HCT116 (cell line): ENCODE measurements at regions not wholly inside any gene's neighbourhood (a gene's known extent, or its start where the extent isn't known, plus 50 kb on each side); places are given as distances from the start of the nearest gene placed in this dataset.

Experiments used
- ATAC-seq: fragments of 200-7000 bp; cut with Tn5 transposase; 2 replicates; pipeline ENCODE4 v1.9.1; 2020; ENCODE audit warnings: mild to moderate bottlenecking, moderate library complexity
- BruUV-seq: library from RNA; stranded (reverse); fragments of 400-500 nt; replicated peaks from 2 replicates; lab custom pipeline; 2021; lab: Mats Ljungman, UMichigan
- CTCF ChIA-PET: fragments of 300-600 bp; sonication (Branson Sonifier 250); formaldehyde crosslinking; loops from one replicate; lab custom pipeline; 2021; ENCODE audit warnings: antibody characterized with exemption; lab: Charles Lee
- POLR2A ChIA-PET: fragments of 300-600, 350-600 bp; sonication (Branson Sonifier 250); formaldehyde crosslinking; loops from one replicate; lab custom pipeline; 2021; ENCODE audit warnings: antibody characterized with exemption; lab: Charles Lee
- RAD21 ChIA-PET, 2 experiments: fragments of 300-600 bp; sonication (Branson Sonifier 250); formaldehyde crosslinking; loops; one replicate each; lab custom pipeline; 2023; ENCODE audit warnings: low total read pairs in 2 of 2; ENCODE audit not compliant: uncharacterized antibody in 2 of 2, unreplicated experiment in 2 of 2, low non-redundant PET in 1 of 2; lab: Charles Lee
- DNase-seq: peaks from one replicate; pipeline ENCODE4 v3.0.0-alpha.2; 2010; ENCODE audit warnings: low read depth, low spot score
- H2AFZ ChIP-seq: fragments of 200-600 bp; shearing (Covaris generic), sonication (generic); 2 replicates; pipeline ENCODE4 v1.6.1; 2017; ENCODE audit warnings: low read depth, mixed run types, mixed read lengths, antibody characterized with exemption, low read length; ENCODE audit not compliant: poor library complexity, severe bottlenecking
- H3K27ac ChIP-seq: 2 replicates; pipeline ENCODE4 v1.5.1; 2012; ENCODE audit warnings: low read depth, low read length
- H3K27me3 ChIP-seq: fragments of 200-600 bp; sonication (generic); 2 replicates; pipeline ENCODE4 v1.6.1; 2016; ENCODE audit warnings: mixed run types, low read length, mixed read lengths; ENCODE audit not compliant: insufficient read depth
- H3K36me3 ChIP-seq, 2 experiments: fragments of 200-500 bp in 1 of 2; fragments of 200-600 bp in 1 of 2; sonication (Bioruptor generic) in 1 of 2; sonication (generic) in 1 of 2; 2 replicates each; pipeline versions ENCODE4 v1.5.1 to v1.6.1; 2014 to 2016; ENCODE audit warnings: low read length in 2 of 2, inconsistent platforms in 1 of 2, mixed read lengths in 1 of 2, mixed run types in 1 of 2; ENCODE audit not compliant: insufficient read depth in 2 of 2, control insufficient read depth in 1 of 2
- H3K4me1 ChIP-seq, 2 experiments: fragments of 200-600 bp in 1 of 2; sonication (generic) in 1 of 2; 2 replicates each; pipeline versions ENCODE4 v1.5.1 to v1.6.1; 2012 to 2017; ENCODE audit warnings: low read length in 2 of 2, inconsistent platforms in 1 of 2, mild to moderate bottlenecking in 1 of 2, mixed read lengths in 1 of 2, mixed run types in 1 of 2, moderate library complexity in 1 of 2; ENCODE audit not compliant: insufficient read depth in 2 of 2, control insufficient read depth in 1 of 2
- H3K4me2 ChIP-seq: fragments of 200-600 bp; sonication (generic); 2 replicates; pipeline ENCODE4 v1.6.1; 2017; ENCODE audit warnings: mixed run types, low read length, mixed read lengths
- H3K4me3 ChIP-seq, 2 experiments: fragments of 200-600 bp in 1 of 2; sonication (generic) in 1 of 2; replicated peaks in 1 of 2; 2 replicates each; pipeline ENCODE4 v1.5.1; 2011 to 2016; ENCODE audit warnings: low read length in 2 of 2, control low read depth in 1 of 2, low read depth in 1 of 2, mild to moderate bottlenecking in 1 of 2, mixed read lengths in 1 of 2, mixed run types in 1 of 2
- H3K79me2 ChIP-seq: fragments of 200-600 bp; sonication (generic); 2 replicates; pipeline ENCODE4 v1.6.1; 2017; ENCODE audit warnings: mild to moderate bottlenecking, mixed run types, low read length, moderate library complexity, mixed read lengths; ENCODE audit not compliant: insufficient read depth
- H3K9ac ChIP-seq: fragments of 200-600 bp; sonication (generic); 2 replicates; pipeline ENCODE4 v1.6.1; 2016; ENCODE audit warnings: low read length, mixed read lengths
- H3K9me2 ChIP-seq: fragments of 200-600 bp; sonication (generic), shearing (Covaris generic); 2 replicates; pipeline ENCODE4 v1.6.1; 2017; ENCODE audit warnings: mixed run types, mild to moderate bottlenecking, moderate library complexity; ENCODE audit not compliant: insufficient read depth
- H3K9me3 ChIP-seq, 2 experiments: fragments of 200-500 bp in 1 of 2; fragments of 200-600 bp in 1 of 2; sonication (Bioruptor generic) in 1 of 2; sonication (generic) in 1 of 2; 2 replicates each; pipeline ENCODE4 v1.6.1; 2014 to 2017; ENCODE audit warnings: low read length in 2 of 2, mixed read lengths in 2 of 2, inconsistent platforms in 1 of 2, low read depth in 1 of 2, mild to moderate bottlenecking in 1 of 2, mixed run types in 1 of 2, moderate library complexity in 1 of 2; ENCODE audit not compliant: control insufficient read depth in 1 of 2, insufficient read depth in 1 of 2
- H4K20me1 ChIP-seq: fragments of 200-600 bp; sonication (generic), shearing (Covaris generic); 2 replicates; pipeline ENCODE4 v1.6.1; 2017; ENCODE audit warnings: mixed run types, mild to moderate bottlenecking, moderate library complexity; ENCODE audit not compliant: insufficient read depth
- ATF3 ChIP-seq: IDR thresholded peaks from 2 replicates; pipeline ENCODE4 v1.6.1; 2012
- CEBPB ChIP-seq: IDR thresholded peaks from 2 replicates; pipeline ENCODE4 v1.6.1; 2012; ENCODE audit warnings: low read depth
- CTCF ChIP-seq, 3 experiments: fragments of 200-600 bp in 1 of 3; sonication (generic) in 1 of 3; IDR thresholded peaks in 2 of 3; conservative IDR thresholded peaks in 1 of 3; 2 replicates each; pipeline ENCODE4 v1.5.1; 2012 to 2017; ENCODE audit warnings: low read depth in 2 of 3, low read length in 2 of 3, antibody characterized with exemption in 1 of 3, borderline replicate concordance in 1 of 3, control low read depth in 1 of 3, mild to moderate bottlenecking in 1 of 3, mixed read lengths in 1 of 3, mixed run types in 1 of 3, moderate library complexity in 1 of 3; ENCODE audit not compliant: insufficient read depth in 1 of 3
- EGR1 ChIP-seq: IDR thresholded peaks from 2 replicates; pipeline ENCODE4 v1.6.1; 2012; ENCODE audit warnings: low read depth
- EZH2 ChIP-seq: fragments of 200-600 bp; sonication (generic); IDR thresholded peaks from 2 replicates; pipeline ENCODE4 v1.6.1; 2017; ENCODE audit warnings: antibody characterized with exemption, mixed run types
- EZH2phosphoT487 ChIP-seq: fragments of 200-600 bp; IDR thresholded peaks from 2 replicates; pipeline ENCODE4 v1.6.1; 2018; ENCODE audit warnings: antibody characterized with exemption, borderline replicate concordance
- FOSL1 ChIP-seq: IDR thresholded peaks from 2 replicates; pipeline ENCODE4 v1.6.1; 2012; ENCODE audit warnings: low read depth
- JUND ChIP-seq: IDR thresholded peaks from 2 replicates; pipeline ENCODE4 v1.6.1; 2012
- MAX ChIP-seq: IDR thresholded peaks from 2 replicates; pipeline ENCODE4 v1.6.1; 2012
- POLR2A ChIP-seq: IDR thresholded peaks from 2 replicates; pipeline ENCODE4 v1.7.0; 2011; ENCODE audit warnings: borderline replicate concordance; ENCODE audit not compliant: insufficient read depth, insufficient read length; ENCODE audit errors: extremely low read depth
- POLR2AphosphoS5 ChIP-seq: IDR thresholded peaks from 2 replicates; pipeline ENCODE4 v1.6.1; 2011; ENCODE audit warnings: mild to moderate bottlenecking, low read depth, low read length, moderate library complexity
- RAD21 ChIP-seq: IDR thresholded peaks from 2 replicates; pipeline ENCODE4 v1.6.1; 2012; ENCODE audit warnings: low read depth, mild to moderate bottlenecking
- SIN3A ChIP-seq: IDR thresholded peaks from 2 replicates; pipeline ENCODE4 v1.6.1; 2012; ENCODE audit warnings: low read depth
- SRF ChIP-seq: IDR thresholded peaks from 2 replicates; pipeline ENCODE4 v1.6.1; 2012; ENCODE audit warnings: low read depth
- TCF7L2 ChIP-seq: IDR thresholded peaks from 2 replicates; pipeline ENCODE4 v1.7.0; 2011; ENCODE audit warnings: borderline replicate concordance, inconsistent platforms; ENCODE audit not compliant: insufficient read depth, insufficient read length; ENCODE audit errors: extremely low read depth
- YY1 ChIP-seq: IDR thresholded peaks from 2 replicates; pipeline ENCODE4 v1.6.1; 2011; ENCODE audit warnings: low read length, low read depth, moderate library complexity, mild to moderate bottlenecking; ENCODE audit not compliant: insufficient replicate concordance; ENCODE audit errors: extremely low read depth
- intact Hi-C: fragments of 100-400 bp; cut with micrococcal nuclease; formaldehyde crosslinking; loops from 2 replicates; pipeline ENCODE4 v1.10.0; 2022

GRCh38 chr1:230005040-230005439 is 62.0 kb upstream of the GALNT2 start (continued):
- TF ChIP-seq CTCF (IDR thresholded peaks at IDR 0.05 in 2 of 3, conservative IDR thresholded peaks at IDR 0.05 in 1 of 3; ENCODE audit: borderline replicate concordance in 1 of 3, insufficient read depth in 1 of 3, low read depth in 2 of 3, low read length in 2 of 3), result no peak

GRCh38 chr1:230008721-230009120 is 58.3 kb upstream of the GALNT2 start:
- no peak for ATAC-seq
- 0 out of 2 replicates have a peak, but pooled peaks cover 8% of the 10 kb centered on the region for H3K27me3 ChIP-seq
- no peak for TF ChIP-seq ATF3
- no peak for TF ChIP-seq RAD21
- no peak for TF ChIP-seq SRF
- no peak for TF ChIP-seq MAX
- TF ChIP-seq FOSL1, result no peak
- TF ChIP-seq TCF7L2, result no peak
- no peak for TF ChIP-seq EZH2phosphoT487
- no peak for TF ChIP-seq EZH2
- no peak for TF ChIP-seq JUND
- TF ChIP-seq POLR2A, result no peak
- no peak for TF ChIP-seq SIN3A
- TF ChIP-seq EGR1, result no peak
- no peak for TF ChIP-seq POLR2AphosphoS5
- no peak for TF ChIP-seq CEBPB
- no peak for TF ChIP-seq YY1
- TF ChIP-seq, all 23 proteins: peak for 0
- Histone ChIP-seq H3K79me2 (no peaks in the 10 kb centered on the region), H3K9ac (no peak overlapping the region), H3K36me3 (no peaks in the 10 kb centered on the region), H3K4me1 (no peaks in the 10 kb centered on the region), H4K20me1 (no peaks in the 10 kb centered on the region), H3K4me3 (no peak overlapping the region), H2AFZ (no peak overlapping the region), H3K4me2 (no peak overlapping the region), H3K27ac (no peak overlapping the region), H3K9me3 (no peaks in the 10 kb centered on the region), H3K9me2 (no peaks in the 10 kb centered on the region)
- ChIA-PET CTCF (no interaction called here), POLR2A (no interaction called here), RAD21 (no interaction called here)
- BruUV-seq, result no TSS peak
- no peak for DNase-seq
- intact Hi-C loops, result no loop called here
